ENCODE measurements at regions not wholly inside any gene's neighbourhood (a gene's known extent, or its start where the extent isn't known, plus 50 kb on each side); places are given as distances from the start of the nearest gene placed in this dataset.

DNA sequence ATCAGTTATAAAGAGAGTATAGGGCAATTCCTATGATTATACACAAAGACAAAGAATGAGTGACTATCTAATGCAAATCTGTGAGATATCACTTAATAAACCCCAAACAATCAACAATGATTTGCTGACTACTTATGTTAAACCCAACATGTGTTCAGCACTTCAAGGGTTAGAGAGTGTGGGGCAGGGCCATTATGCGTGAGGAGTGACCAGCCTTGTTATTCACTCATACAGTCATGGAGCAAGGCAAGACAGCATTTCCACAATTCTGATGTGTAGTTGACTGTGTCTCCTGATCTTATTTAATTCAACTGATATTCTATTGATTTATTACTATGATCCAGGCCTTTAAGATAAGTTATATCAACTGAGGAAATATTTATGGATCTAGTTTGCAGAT lies 251.7 kb downstream of the CYRIA start:
- no peaks in the 10 kb centered on the region for H3K27me3 Mint-ChIP-seq
- intact Hi-C loops (cut with micrococcal nuclease): no loop called here
- H3K4me1 Mint-ChIP-seq (ENCODE audit: low read depth): no peaks in the 10 kb centered on the region
- no peak overlapping the region for H3K27ac Mint-ChIP-seq
- no peak overlapping the region for H3K4me3 Mint-ChIP-seq
- no peaks in the 10 kb centered on the region for H3K9me3 Mint-ChIP-seq
- H3K36me3 Mint-ChIP-seq (ENCODE audit: low read depth): no peaks in the 10 kb centered on the region

GRCh38 chr2:16413285-16413684 lies 252.3 kb downstream of the CYRIA start:
- no peak overlapping the region for H3K4me3 Mint-ChIP-seq
- H3K4me1 Mint-ChIP-seq (ENCODE audit: low read depth): no peaks in the 10 kb centered on the region
- intact Hi-C loops (cut with micrococcal nuclease): no loop called here
- no peaks in the 10 kb centered on the region for H3K27me3 Mint-ChIP-seq
- H3K36me3 Mint-ChIP-seq (ENCODE audit: low read depth): no peaks in the 10 kb centered on the region
- H3K27ac Mint-ChIP-seq: no peak overlapping the region
- no peaks in the 10 kb centered on the region for H3K9me3 Mint-ChIP-seq

DNA sequence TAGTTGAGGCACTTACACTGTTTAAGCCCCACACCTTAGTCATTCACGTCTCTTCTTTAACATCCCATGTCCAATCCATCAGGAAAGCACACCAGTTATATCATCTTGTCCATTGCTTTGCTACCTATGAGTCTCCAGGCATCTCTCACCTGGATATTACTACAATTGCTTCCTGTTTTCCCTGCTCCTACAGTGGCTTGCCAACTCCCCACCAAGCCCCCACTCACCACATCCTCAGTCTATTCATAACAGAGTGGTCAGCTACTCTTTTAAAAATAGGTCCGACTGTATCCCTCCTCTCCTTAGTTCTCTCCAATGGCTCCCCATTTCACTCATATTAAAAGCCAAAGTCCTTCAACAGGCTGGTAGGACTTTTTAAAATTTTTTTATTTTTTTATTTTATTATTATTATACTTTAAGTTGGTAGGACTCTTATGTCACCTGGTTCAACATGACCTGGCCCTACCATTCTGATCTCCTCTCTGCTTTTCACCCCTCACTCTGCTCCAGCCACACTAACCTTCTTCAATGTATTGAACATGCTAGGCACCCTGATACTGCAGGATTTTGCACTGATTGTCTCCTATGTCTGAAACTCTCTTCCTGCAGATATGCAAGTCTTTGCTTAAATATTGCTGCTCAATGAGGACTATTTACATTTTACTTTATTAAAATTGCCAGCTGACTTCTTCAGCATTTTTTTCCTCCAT lies 253.2 kb downstream of the CYRIA start:
- no peaks in the 10 kb centered on the region for H3K27me3 Mint-ChIP-seq
- no peaks in the 10 kb centered on the region for H3K4me1 Mint-ChIP-seq (ENCODE audit: low read depth)
- no peak overlapping the region for H3K27ac Mint-ChIP-seq
- intact Hi-C loops (cut with micrococcal nuclease): no loop called here
- H3K36me3 Mint-ChIP-seq (ENCODE audit: low read depth): no peaks in the 10 kb centered on the region
- no peak overlapping the region for H3K4me3 Mint-ChIP-seq
- no peaks in the 10 kb centered on the region for H3K9me3 Mint-ChIP-seq

GRCh38 chr2:16411788-16412187 lies 253.8 kb downstream of the CYRIA start:
- Mint-ChIP-seq H3K9me3 (no peaks in the 10 kb centered on the region), H3K4me1 (ENCODE audit: low read depth) (no peaks in the 10 kb centered on the region), H3K36me3 (ENCODE audit: low read depth) (no peaks in the 10 kb centered on the region), H3K27ac (no peak overlapping the region), H3K27me3 (no peaks in the 10 kb centered on the region), H3K4me3 (no peak overlapping the region)
- intact Hi-C loops (cut with micrococcal nuclease): no loop called here

DNA sequence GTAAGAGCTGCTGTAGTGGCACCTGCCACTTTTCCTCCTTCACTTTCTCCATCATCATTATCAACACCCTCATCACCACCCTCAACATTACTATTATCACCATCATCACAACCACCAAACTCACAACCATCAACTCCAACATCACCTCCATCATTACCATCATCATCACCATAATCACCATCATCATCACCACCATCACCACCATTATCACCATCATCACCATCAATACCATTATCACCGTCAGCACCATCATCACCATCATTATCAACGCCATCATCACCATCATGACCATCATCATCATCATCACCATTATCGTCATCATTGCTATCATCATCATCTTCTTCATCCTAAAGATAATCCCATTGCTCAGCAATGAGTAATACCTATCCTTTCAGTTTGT lies 255.8 kb downstream of the CYRIA start:
- Mint-ChIP-seq H3K4me3 (no peak overlapping the region), H3K9me3 (no peaks in the 10 kb centered on the region), H3K4me1 (ENCODE audit: low read depth) (no peaks in the 10 kb centered on the region), H3K36me3 (ENCODE audit: low read depth) (no peaks in the 10 kb centered on the region), H3K27ac (no peak overlapping the region), H3K27me3 (no peaks in the 10 kb centered on the region)
- intact Hi-C loops (cut with micrococcal nuclease): no loop called here

- intact Hi-C loops (cut with micrococcal nuclease): no loop called here
- Mint-ChIP-seq H3K27me3 (no peaks in the 10 kb centered on the region), H3K4me1 (ENCODE audit: low read depth) (no peaks in the 10 kb centered on the region), H3K4me3 (no peak overlapping the region), H3K9me3 (no peaks in the 10 kb centered on the region), H3K27ac (no peak overlapping the region), H3K36me3 (ENCODE audit: low read depth) (no peaks in the 10 kb centered on the region)
Observed at GRCh38 chr2:16409006-16409390, 256.6 kb downstream of the CYRIA start.

GRCh38 chr2:16408331-16409005 lies 257.2 kb downstream of the CYRIA start:
- intact Hi-C loops (cut with micrococcal nuclease): no loop called here
- Mint-ChIP-seq H3K27ac (no peak overlapping the region), H3K36me3 (ENCODE audit: low read depth) (no peaks in the 10 kb centered on the region), H3K9me3 (no peaks in the 10 kb centered on the region), H3K4me1 (ENCODE audit: low read depth) (no peaks in the 10 kb centered on the region), H3K27me3 (no peaks in the 10 kb centered on the region), H3K4me3 (no peak overlapping the region)

GRCh38 chr2:16407358-16407757 lies 258.3 kb downstream of the CYRIA start:
- Mint-ChIP-seq H3K9me3 (no peaks in the 10 kb centered on the region), H3K4me1 (ENCODE audit: low read depth) (no peaks in the 10 kb centered on the region), H3K27me3 (no peaks in the 10 kb centered on the region), H3K27ac (no peak overlapping the region), H3K36me3 (ENCODE audit: low read depth) (no peaks in the 10 kb centered on the region), H3K4me3 (no peak overlapping the region)
- intact Hi-C loops (cut with micrococcal nuclease): no loop called here

DNA sequence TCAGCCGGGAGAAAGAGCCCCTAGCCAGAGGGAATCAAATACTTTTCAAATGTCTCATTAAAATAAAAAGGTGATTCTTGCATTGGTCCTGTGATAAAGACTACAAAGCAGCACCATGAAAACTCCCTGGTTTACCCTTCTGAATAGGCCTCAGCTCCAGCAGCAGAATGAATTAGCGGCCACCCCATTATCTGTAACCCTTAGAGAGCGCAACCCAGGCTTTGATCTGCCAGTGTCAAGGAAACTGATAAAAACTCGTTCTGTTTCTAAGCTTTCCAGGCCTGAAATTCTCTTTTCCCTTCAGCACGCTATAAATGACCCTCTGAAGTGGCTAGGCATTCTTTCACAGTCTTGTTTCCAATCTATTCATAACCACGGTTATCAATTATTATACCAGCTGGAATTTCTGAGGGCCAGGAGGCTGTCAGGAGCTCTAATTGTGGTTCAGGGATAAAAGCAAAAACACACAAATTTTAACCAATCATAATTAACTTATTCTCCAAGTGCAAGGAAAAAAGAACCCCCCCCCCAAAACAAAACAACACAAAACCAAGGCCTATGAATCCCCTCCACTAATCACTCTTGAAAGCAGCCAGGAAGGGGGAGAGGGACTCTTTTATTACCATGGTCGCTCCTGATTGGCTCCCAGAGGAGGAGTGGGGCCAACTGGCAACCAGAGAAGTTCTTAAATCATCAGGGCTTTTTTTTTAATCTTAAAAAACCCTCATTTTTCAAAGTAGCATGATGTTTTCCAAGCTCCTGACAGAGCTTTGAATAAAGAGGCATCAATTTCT lies 258.9 kb downstream of the CYRIA start:
- Mint-ChIP-seq H3K4me3 (no peak overlapping the region), H3K27me3 (no peaks in the 10 kb centered on the region), H3K36me3 (ENCODE audit: low read depth) (no peaks in the 10 kb centered on the region), H3K9me3 (no peaks in the 10 kb centered on the region), H3K4me1 (ENCODE audit: low read depth) (no peaks in the 10 kb centered on the region), H3K27ac (no peak overlapping the region)
- intact Hi-C loops (cut with micrococcal nuclease): no loop called here

GRCh38 chr2:16405551-16405950 lies 260.1 kb downstream of the CYRIA start:
- Mint-ChIP-seq H3K4me1 (ENCODE audit: low read depth) (no peaks in the 10 kb centered on the region), H3K4me3 (no peak overlapping the region), H3K27me3 (no peaks in the 10 kb centered on the region), H3K36me3 (ENCODE audit: low read depth) (no peaks in the 10 kb centered on the region), H3K27ac (no peak overlapping the region), H3K9me3 (no peaks in the 10 kb centered on the region)
- intact Hi-C loops (cut with micrococcal nuclease): no loop called here

GRCh38 chr2:16404551-16405300 lies 260.9 kb downstream of the CYRIA start:
- Mint-ChIP-seq H3K4me3 (no peak overlapping the region), H3K9me3 (no peaks in the 10 kb centered on the region), H3K36me3 (ENCODE audit: low read depth) (no peaks in the 10 kb centered on the region), H3K27me3 (no peaks in the 10 kb centered on the region), H3K27ac (no peak overlapping the region), H3K4me1 (ENCODE audit: low read depth) (no peaks in the 10 kb centered on the region)
- intact Hi-C loops (cut with micrococcal nuclease): no loop called here

DNA sequence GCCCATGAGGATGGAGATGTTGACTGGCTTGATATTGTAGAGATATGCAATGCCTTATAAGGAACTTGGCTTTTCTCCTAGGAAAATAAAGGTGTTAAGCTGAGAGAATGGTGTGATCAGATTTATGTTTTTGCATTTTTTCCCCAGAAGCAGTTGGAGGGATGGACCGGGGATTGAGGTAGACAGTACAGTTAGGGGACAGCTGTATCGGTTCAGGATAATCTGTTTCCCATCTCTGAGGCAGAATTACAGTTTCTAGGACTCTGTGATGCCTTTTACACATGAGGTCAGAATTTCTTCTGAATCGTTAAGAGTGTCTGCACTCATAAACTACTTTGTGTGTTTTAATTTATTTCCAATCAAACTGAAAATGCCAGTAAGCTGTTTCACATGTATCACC lies 261.5 kb downstream of the CYRIA start:
- Mint-ChIP-seq H3K27ac (no peak overlapping the region), H3K27me3 (no peaks in the 10 kb centered on the region), H3K4me1 (ENCODE audit: low read depth) (no peaks in the 10 kb centered on the region), H3K9me3 (no peaks in the 10 kb centered on the region), H3K36me3 (ENCODE audit: low read depth) (no peaks in the 10 kb centered on the region), H3K4me3 (no peak overlapping the region)
- intact Hi-C loops (cut with micrococcal nuclease): no loop called here

DNA sequence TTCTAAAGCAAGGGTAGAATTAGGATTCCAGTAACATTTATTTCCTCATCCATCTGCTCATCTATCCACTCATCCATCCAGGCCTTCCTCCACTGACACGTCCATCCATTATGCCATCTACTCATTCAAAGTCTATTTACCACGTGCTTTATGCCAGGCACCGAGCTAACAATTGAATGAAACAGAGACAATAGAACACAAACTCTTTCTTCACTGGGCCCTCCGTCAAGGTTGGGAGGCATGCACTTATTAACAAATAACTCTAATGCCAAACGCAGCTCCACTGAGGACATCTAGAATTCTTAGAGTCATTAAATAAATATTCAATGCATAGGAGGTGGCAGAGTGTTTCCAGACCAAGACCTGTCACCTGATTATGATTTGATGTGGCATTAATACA lies 262.7 kb downstream of the CYRIA start:
- Mint-ChIP-seq H3K4me3 (no peak overlapping the region), H3K36me3 (ENCODE audit: low read depth) (no peaks in the 10 kb centered on the region), H3K27me3 (no peaks in the 10 kb centered on the region), H3K4me1 (ENCODE audit: low read depth) (no peaks in the 10 kb centered on the region), H3K9me3 (no peaks in the 10 kb centered on the region), H3K27ac (no peak overlapping the region)
- intact Hi-C loops (cut with micrococcal nuclease): no loop called here

- Mint-ChIP-seq H3K27me3 (no peaks in the 10 kb centered on the region), H3K27ac (no peak overlapping the region), H3K36me3 (ENCODE audit: low read depth) (no peaks in the 10 kb centered on the region), H3K9me3 (no peaks in the 10 kb centered on the region), H3K4me1 (ENCODE audit: low read depth) (no peaks in the 10 kb centered on the region), H3K4me3 (no peak overlapping the region)
- intact Hi-C loops (cut with micrococcal nuclease): no loop called here
Observed at GRCh38 chr2:16401761-16402300, 263.8 kb downstream of the CYRIA start.
